Right atrium auricular region (tissue), 2 donors: ENCODE measurements at regions not wholly inside any gene's neighbourhood (a gene's known extent, or its start where the extent isn't known, plus 50 kb on each side); places are given as distances from the start of the nearest gene placed in this dataset.

Experiments
- DNase-seq: peaks from one replicate; pipeline ENCODE4 v3.0.0-alpha.2; 2019; ENCODE audit warnings: low spot score
- H3K27ac ChIP-seq, 2 donors: fragments of 200-600 bp; sonication (generic); 1 replicate in 1 of 2; 2 replicates in 1 of 2; pipeline ENCODE4 v1.5.1; 2016 to 2019
- H3K27me3 ChIP-seq, 2 donors: fragments of 200-600 bp; sonication (generic); one replicate each; pipeline versions ENCODE4 v1.5.1 to v1.6.0; 2017 to 2019
- H3K36me3 ChIP-seq: fragments of 200-600 bp; sonication (generic); one replicate; pipeline ENCODE4 v1.5.1; 2016
- H3K4me1 ChIP-seq, 2 donors: fragments of 200-600 bp; sonication (generic); one replicate each; pipeline versions ENCODE4 v1.5.1 to v1.6.0; 2017 to 2019
- H3K4me3 ChIP-seq, 2 donors: fragments of 200-600 bp; sonication (generic); 1 replicate in 1 of 2; 2 replicates in 1 of 2; pipeline ENCODE4 v1.5.1; 2017 to 2019; ENCODE audit warnings: mild to moderate bottlenecking in 1 of 2, moderate library complexity in 1 of 2
- H3K9me3 ChIP-seq, 2 donors: fragments of 200-600 bp; sonication (generic); one replicate each; pipeline ENCODE4 v1.5.1; 2019
- TF ChIP-seq, protein P1 (sequence below), 2 donors: fragments of 200-600 bp; sonication (generic); IDR thresholded peaks; one replicate each; pipeline ENCODE4 v1.5.1; 2019; ENCODE audit warnings: antibody characterized with exemption in 2 of 2

- Histone ChIP-seq H3K27ac (no peak overlapping the region), H3K4me1 (no peaks in the 10 kb centered on the region), H3K36me3 (no peaks in the 10 kb centered on the region), H3K4me3 (no peak overlapping the region), H3K9me3 (peaks cover 7 to 38% of the 10 kb centered on the region in 2 donors), H3K27me3 (no peaks in the 10 kb centered on the region)
- no peak for DNase-seq
- TF ChIP-seq, protein P1, sequence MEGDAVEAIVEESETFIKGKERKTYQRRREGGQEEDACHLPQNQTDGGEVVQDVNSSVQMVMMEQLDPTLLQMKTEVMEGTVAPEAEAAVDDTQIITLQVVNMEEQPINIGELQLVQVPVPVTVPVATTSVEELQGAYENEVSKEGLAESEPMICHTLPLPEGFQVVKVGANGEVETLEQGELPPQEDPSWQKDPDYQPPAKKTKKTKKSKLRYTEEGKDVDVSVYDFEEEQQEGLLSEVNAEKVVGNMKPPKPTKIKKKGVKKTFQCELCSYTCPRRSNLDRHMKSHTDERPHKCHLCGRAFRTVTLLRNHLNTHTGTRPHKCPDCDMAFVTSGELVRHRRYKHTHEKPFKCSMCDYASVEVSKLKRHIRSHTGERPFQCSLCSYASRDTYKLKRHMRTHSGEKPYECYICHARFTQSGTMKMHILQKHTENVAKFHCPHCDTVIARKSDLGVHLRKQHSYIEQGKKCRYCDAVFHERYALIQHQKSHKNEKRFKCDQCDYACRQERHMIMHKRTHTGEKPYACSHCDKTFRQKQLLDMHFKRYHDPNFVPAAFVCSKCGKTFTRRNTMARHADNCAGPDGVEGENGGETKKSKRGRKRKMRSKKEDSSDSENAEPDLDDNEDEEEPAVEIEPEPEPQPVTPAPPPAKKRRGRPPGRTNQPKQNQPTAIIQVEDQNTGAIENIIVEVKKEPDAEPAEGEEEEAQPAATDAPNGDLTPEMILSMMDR (IDR thresholded peaks at IDR 0.05): no peak
These were observed 105.3 kb upstream of the SPRY1 start for GRCh38 chr4:123291329-123291728.

GRCh38 chr4:123297836-123298235 is 98.8 kb upstream of the SPRY1 start:
- H3K9me3 ChIP-seq: no peaks in the 10 kb centered on the region
- no peaks in the 10 kb centered on the region for H3K4me1 ChIP-seq
- no peaks in the 10 kb centered on the region for H3K36me3 ChIP-seq
- H3K27ac ChIP-seq: no peak overlapping the region
- TF ChIP-seq, protein P1 (IDR thresholded peaks at IDR 0.05): no peak
- H3K4me3 ChIP-seq: no peak overlapping the region
- no peak for DNase-seq
- H3K27me3 ChIP-seq: no peaks in the 10 kb centered on the region

GRCh38 chr4:123298261-123298660 is 98.3 kb upstream of the SPRY1 start:
- DNase-seq: no peak
- peak overlapping the region in 1 of 2 donors; percentile 10 for H3K27ac ChIP-seq

GRCh38 chr4:123298801-123299200 is 97.8 kb upstream of the SPRY1 start:
- H3K36me3 ChIP-seq: no peaks in the 10 kb centered on the region
- no peak overlapping the region for H3K4me3 ChIP-seq
- H3K27ac ChIP-seq: peak overlapping the region; percentile 10 to 58
- no peak for DNase-seq
- H3K9me3 ChIP-seq: no peaks in the 10 kb centered on the region
- no peaks in the 10 kb centered on the region for H3K27me3 ChIP-seq
- TF ChIP-seq, protein P1 (IDR thresholded peaks at IDR 0.05): no peak
- no peaks in the 10 kb centered on the region for H3K4me1 ChIP-seq

More at GRCh38 chr4:123298261-123298660, 98.3 kb upstream of the SPRY1 start:
- no peaks in the 10 kb centered on the region for H3K36me3 ChIP-seq
- no peaks in the 10 kb centered on the region for H3K9me3 ChIP-seq
- H3K27me3 ChIP-seq: no peaks in the 10 kb centered on the region
- no peaks in the 10 kb centered on the region for H3K4me1 ChIP-seq
- H3K4me3 ChIP-seq: no peak overlapping the region
- TF ChIP-seq, protein P1 (IDR thresholded peaks at IDR 0.05): no peak

GRCh38 chr4:123299212-123299691 is 97.3 kb upstream of the SPRY1 start:
- H3K27me3 ChIP-seq: no peaks in the 10 kb centered on the region
- H3K4me1 ChIP-seq: no peaks in the 10 kb centered on the region
- no peak overlapping the region for H3K4me3 ChIP-seq
- H3K36me3 ChIP-seq: no peaks in the 10 kb centered on the region
- no peak for DNase-seq
- TF ChIP-seq, protein P1 (IDR thresholded peaks at IDR 0.05): no peak
- H3K27ac ChIP-seq: peak overlapping the region; percentile 10 to 58
- H3K9me3 ChIP-seq: no peaks in the 10 kb centered on the region
